Activated CD8-positive, alpha-beta memory T cell treated with anti-CD3 and anti-CD28 coated beads for 48 hours (primary cell): ENCODE measurements at regions not wholly inside any gene's neighbourhood (a gene's known extent, or its start where the extent isn't known, plus 50 kb on each side); places are given as distances from the start of the nearest gene placed in this dataset.
"Not testable (repeated sequence)": the region's sequence is repeated elsewhere in the genome, so short reads cannot be mapped to it uniquely, and the experiment has no call there.

Source experiments
- DNase-seq, 3 experiments: peaks; one replicate each; pipeline ENCODE4 v3.0.0-alpha.2; 2020; ENCODE audit warnings: low read depth in 2 of 3, low spot score in 2 of 3

DNA sequence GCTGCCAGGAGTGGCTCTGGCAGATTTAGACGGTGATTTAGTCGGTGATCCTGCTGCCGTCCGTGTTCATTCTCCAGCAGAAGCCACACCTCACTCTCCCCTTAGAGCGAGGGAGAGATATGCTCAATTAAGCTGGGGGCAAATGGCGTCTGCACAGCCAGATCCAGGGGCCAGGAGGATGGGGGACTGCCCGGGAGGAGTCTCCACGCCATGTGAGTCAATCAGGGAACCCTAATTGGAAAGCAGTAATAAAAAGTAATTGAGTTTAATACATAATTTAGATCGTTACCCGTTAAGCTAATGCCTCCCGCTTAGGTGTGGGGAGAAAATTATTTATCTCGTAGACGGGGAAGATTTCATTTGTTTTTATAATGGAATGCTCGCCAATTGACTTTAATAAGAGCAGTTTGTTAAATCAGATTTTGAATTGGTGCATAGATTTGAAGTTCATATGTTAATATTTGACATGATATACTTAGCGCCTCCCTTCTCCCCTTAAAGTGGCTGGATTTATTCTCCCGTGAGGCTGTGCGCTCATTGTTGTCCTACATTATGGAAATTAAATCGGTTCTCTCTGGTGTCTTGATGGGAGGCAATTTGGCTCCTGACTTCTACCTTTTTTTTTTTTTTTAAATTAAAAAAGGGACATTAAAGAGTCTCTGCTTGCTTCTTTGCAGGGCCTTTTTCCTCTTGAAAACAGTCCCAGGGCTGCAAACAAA, 104.9 kb upstream of the C14orf180 start:
- DNase-seq, result no peak

DNA sequence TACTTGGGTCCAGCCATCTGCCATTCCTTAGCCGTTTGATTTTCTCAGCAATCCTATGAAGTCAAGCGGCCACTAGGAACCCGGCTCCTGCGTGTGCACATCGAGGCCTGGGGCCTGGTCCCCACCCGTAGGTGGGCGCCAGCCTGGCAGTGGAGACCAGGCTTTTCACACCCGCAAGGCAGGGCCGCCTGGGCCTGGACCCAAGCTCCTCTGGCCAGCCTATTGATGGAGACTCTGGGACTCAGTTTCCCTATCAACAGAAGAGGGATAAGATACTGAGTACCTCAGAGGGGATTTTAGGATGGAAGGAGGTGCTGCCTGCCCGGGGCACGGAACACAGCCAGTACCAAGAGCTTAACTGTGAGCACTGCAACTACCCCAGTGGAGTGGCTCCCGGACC, 104.3 kb upstream of the C14orf180 start:
- no peak for DNase-seq

DNA sequence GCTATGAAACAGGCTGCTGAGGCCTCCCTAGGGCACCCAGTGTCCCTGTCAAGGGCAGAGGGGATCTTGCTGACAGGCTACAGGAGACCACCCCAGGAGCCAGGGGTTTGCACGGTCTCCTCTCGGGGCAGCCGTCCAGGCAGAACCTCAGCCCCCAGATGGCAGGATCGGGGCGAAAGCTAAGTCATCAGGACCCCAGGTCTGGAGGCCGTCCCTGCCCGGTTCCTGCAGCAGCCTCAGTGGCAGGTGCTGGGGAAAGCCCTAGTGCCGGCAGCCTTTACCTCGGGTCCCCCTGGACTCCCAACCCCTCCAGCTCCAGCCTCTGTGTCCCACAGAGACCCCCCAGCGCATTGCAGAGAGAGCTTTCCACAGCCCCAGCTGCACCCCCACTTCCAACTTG, 103.8 kb upstream of the C14orf180 start:
- no peak for DNase-seq

DNA sequence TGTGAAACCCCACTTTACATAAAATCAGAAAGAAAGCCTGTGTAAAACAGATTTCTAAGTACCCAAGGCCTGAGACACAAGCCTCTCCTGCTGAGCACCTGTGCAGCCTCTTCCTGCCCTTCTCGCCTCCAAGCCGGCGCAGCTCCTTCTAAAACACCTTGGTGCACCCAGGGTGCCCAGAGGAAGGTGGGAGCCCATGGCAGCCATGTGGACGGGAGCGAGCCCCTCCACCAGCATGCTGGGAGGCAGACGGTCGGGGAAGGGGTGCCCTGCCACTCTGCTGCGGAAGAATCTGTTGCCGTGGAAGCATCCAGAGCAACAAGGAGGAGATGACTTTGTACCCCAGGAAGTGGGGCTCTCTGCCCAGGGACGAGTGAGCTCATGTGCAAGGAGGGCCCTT, 103.1 kb upstream of the C14orf180 start:
- no peak for DNase-seq

DNA sequence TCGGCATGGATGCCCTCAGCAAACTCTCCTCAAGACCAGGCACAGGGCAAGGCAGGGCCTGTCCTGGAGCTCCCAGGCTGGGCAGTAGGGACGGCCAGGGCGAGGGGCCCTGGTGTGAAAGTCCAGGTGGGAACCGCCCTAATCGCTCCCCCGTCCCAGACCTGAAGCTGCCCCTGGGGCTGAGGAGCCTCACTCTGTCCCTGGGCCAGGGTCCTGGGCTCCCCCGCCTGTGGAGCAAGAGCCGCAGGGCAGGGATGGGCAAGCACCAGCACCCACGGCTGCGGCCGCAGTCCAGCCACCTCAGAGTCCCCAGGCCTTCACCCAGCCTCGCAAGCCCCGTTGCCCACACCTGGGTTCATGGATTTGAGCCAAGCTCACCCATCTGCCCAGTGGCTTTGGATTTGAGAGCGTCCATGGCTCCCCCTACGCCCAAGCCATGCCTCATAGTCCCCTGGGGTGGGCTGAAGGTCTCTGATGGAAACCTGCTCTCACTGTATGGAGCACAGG, 102.4 kb upstream of the C14orf180 start:
- DNase-seq, result no peak

DNA sequence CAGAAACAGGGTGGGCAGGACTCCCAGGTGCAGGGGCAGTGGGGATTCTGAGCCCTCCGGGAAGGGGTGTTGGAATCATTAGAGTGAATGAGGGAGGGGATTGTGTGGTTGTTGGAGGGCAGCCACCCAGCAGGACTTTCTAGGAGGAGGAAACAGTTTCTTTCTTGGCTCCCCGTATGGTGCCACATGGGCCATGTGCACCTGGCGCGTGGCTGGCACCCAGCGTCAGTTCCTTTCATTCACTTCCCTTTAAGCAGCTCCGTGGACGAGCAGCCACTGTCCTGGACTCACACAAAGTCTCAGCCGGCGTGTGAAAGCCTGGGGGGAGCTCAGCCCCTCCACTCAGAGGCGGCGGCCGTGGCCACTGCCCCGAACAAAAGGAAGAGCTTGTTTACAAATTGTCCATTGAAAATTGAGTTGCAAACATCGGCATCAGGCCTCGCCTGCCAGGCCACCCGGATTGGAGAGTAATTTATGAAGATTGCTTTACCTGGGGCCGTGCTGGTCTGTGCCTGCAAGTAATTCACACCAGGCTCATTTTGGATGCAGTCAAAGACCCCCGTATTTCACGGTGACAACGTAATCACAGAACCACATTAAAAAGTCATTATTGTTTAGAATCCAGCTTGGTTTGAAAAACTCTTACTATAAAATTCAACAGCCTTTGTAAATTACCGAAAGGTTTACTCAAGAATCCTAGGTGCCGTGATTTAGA, 101.7 kb upstream of the C14orf180 start:
- DNase-seq, result no peak

DNA sequence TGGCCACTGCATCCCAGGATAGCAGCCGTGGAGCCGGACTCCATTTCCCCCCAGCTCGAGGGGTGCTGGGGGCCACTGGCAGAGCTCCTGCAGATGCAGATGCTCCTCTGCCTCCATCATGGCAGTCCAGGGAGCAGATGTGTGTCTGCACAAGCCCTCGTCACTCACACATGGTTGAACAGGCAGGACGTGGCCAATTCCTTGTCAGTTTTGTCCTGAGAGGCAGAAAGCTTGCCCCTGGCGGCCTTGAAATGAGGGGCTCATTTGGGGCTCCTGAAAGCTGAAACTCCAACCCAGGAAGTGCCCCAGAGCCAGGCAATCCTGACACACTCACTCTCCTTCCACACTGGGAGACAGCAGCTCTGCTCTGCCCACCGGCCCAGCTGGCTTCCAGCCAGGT, 100.9 kb upstream of the C14orf180 start:
- DNase-seq, result no peak

DNA sequence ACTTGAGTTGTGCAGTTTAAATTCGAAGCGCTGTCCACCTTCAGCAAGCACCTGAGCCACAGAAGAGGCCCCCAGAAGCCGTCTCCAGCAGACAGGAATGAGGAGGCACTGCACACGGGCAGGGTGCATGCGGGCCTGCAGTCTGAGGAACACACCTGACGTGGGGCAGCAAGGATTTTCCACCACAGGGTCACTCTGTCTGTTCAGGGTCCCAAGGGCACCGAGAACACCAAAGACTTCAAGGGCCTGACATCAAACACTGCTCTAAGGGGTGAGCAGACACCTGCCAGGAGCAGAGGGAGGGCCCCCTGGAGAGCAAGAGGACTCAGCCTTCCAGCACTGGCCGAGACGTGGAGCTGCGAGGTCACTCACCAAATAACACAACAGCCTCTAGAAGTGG, 99.7 kb upstream of the C14orf180 start:
- no peak for DNase-seq

DNA sequence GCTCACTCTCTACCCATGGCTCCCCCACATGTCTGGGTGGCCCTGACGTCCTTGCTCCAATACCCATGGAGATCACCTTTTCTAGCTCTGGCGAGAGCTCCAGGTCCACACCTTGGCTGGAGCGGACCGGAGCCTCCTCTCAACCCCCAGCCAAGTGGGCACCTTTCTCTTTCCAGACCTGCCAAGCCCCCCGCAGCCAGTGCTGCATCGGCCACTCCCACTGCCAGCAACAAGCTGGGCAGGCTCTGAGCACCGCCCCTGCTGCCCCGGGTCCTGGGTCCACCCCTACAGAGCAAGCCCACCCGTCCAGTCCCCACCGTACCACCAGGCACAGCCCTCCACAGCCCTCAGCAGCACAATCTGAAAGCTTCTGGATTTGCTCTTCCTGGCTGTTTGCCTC, 98.2 kb upstream of the C14orf180 start:
- DNase-seq, result no peak

DNA sequence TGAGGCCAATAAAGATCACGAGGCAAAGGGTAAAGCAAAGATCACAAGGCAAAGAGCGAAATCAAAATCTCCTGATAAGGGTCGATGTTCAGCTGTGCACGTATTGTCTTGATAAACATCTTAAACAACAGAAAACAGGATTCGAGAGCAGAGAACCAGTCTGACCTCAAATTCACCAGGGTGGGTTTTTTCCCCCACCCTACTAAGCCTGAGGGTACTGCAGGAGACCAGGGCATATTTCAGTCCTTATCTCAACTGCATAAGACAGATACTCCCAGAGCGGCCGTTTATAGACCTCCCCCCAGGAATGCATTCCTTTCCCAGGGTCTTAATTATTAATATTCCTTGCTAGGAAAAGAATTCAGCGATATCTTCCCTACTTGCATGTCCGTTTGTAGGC, 97.5 kb upstream of the C14orf180 start:
- not testable (repeated sequence) for DNase-seq

DNA sequence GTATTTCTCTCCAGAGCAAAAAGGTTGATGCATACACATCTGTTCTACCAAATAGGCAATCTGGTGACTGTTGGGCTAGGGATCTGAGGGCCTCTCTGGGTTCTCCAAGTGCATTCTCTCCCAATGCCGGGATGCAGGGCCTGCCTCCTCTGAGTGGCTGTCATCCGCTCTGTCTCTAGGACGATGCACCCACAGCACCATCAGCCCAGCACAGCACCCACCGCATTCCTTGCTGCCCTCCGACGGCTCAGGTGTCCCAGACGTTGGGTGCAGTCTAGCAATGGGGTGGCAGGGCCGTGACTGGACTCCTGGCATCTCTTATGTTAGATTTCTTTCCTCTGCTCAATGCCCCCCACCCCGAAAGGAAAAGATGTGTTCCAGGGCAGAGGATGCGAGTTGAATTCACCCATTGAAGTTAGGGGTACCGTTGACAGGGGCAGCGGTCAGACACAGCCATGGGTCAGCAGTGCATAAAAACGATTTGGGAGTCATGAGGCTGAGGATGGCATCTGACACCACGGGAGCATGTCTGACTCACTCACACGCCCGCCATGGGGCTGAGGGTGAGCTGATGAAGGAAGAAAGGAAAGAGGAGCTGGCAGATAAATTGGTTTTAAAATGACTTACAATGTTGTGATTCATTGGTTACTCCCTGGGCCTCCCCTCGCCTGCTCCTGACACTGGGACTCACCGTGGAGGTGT, 93.2 kb upstream of the C14orf180 start:
- no peak for DNase-seq

DNA sequence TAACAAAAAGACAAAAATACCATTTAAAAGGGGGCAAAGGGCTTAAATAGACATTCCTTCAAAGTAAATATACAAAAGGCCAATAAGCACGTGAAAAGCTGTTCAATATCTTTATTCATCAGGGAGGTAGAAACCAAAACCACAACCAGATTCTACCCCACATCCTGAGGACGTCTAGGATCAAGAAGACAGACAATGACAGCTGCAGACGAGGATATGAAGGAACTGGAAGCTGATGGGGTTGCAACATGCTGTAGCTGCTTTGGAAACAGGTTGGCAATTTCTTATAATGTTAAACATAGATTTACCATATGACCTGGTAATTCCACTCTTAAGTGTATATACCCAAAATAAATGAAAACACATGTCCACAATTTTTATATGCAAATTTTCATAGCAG, 85.1 kb upstream of the C14orf180 start:
- DNase-seq, result no peak

DNA sequence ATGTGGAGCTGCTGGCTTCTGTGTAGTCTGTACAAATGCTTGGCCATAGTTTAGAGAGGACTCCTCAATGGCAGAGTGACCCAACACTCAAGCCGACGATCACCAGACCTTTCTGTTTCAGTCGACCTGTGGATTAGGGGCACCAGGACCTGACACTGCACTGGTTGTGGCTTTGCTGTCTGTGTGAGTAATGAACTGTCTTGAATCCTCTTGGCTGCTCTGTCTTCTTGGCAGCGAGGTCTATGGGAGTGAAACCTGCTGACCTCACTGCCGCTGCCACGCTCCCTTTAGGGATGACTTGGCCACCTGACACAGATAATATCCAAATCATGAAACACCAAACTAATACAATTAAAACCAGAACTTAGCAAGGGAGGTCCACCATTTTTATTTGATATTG, 83.5 kb upstream of the C14orf180 start:
- DNase-seq, result no peak

DNA sequence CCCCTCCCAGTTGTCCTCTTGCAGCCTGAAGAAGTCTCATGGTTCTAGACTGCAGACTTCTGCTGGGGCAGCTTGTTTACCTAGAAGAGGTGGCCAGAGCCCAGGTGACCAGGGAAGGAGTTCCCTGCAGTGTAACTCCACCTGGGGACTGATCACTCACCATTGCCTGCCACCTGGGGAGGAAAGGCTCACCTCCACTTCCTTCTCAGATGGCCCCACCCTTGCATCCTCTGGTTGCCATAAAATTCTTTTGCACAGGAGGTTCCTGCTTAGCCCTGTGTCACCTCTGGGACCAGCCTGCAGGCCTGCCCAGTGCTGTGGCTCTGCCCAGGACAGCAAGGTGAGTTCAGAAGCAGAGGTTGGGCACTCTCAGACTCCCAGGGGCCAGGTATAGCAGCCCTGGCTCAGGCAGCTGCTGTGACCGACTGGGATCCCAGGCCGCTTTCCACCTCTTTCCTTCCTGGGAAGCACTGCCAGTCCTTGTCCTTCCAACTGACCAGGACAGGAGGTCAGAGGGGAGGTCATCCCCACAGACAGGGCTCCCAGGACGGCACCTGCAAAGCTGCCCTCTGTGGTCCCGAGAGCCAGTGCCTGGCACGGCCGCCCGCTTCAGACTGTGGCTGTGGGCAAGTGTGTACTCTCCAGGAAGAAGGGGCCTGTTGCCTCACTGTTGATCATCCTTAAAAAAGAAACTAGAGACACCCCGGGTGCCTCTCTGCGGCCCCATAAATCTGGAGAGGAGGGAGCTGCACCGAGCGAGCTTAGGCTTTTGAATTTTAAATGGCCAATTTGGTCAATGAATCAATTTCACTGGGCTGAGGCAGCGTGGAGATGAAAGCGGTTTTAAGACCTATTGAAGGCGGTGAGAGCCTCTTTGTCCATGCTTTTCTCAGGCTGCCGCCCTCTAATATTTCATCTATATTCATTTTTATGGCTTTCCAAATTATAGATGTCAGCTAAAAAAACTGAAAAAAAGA, 79.5 kb upstream of the C14orf180 start:
- DNase-seq, result no peak

DNA sequence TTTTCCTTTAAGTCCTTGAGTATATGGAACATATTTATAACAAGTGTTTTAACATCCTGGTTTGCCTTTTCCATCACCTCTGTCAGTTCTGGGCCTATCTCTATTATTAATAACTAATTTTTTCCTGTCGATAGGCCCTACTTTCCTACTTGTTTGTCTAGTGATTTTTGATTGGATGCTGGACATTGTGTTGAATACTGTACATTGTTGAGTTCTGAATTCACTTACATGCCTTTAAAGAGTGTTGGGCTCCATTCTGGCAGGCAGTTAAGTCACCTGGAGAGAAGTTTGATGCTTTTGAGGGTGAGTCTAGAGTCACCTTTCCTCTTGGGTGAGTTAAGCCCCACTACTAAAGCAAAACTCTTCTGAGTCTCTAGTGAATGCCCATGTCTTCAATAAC, 77.5 kb upstream of the C14orf180 start:
- no peak for DNase-seq

DNA sequence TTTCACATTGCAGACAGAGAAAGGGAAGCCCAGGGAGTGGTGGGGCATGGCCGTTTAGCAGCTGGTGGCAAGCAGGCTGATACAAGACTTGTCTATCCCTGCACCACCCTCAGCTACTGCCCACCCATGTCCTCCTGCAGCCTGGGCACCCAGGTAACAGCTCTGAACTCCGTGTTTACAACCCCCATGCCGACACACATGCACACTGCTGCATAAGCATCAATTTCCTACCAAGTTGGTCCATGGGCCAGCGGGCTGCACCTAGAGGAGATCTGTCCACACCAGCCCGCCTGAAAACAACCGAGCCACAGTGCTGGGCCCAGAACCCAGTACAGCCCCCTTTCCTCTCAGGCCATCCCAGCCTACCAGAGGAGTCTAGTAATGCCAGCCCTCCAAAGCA, 75.9 kb upstream of the C14orf180 start:
- DNase-seq, result no peak

DNA sequence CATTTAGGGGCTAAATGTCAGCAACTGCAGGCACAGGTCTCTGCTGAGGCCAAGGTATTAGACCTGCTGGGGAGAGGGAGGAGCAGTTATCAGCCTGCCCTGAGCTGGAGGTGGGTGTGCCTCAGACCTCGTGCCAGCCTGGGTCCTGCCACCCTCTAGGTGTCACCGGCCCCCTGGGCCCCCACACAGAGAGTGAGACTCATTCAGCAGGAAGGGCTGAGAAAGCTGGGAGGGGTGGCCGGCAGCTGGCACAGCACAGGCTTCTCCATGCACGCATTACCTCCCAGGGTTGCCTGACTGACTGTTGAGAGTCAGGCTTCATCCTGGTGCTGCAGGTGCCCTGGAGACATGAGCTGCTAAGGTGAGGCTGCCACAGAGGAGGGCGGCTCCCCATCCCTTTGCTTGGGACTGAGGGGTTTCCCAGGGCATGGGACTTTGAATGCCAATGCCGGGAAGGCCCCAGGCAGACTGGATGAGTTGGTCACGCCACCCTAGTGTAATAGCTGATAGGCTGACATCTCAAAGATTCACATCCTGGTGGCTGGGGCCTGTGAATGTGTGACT, 75.3 kb upstream of the C14orf180 start:
- no peak for DNase-seq

DNA sequence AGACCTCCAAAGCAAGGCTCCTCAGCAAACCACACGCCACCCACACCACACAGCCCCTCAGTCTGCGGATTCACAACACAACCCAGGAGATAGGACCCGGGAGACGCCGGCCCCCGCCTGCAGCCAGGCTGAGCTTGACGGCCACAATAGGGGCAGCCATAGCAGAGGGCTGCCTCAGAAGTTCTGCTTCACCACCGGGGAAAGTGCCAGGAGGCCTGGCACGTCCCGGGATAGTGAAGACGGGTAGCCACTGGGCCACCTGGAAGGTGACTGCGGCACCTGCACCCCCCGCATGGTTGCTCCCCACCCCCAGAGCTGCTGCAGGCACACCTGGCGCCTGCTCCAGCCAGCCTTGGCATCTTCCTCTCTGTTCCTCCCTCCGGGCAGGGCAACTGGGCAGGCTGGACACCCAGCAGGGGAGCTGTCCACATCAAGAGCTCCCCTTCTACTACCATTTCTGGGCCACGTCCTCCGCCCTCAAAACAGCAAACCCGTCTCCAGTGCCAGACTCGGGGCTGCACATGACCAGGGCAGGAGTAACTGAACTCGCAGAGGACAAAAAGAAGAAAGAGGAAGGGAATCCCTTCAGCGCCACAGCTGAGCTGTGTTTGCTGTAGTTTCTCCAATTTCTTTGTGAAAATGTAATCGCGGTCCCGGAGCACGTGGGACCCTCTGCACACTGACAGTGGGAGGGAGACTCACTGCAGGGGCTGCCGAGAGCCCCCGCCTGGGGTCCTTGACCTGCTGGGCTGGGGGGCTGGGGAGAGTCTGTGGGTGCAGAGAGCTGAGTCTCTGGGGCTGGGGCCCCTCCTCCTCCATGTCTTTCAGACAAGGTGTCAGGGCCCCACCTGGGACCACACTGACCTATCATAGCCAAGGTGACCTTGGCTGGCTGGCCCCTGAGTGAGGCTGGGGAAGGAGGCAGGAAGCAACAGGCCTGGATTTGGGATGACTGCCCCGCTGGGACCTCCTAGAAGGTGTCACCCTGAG, 74.2 kb upstream of the C14orf180 start:
- no peak for DNase-seq

DNA sequence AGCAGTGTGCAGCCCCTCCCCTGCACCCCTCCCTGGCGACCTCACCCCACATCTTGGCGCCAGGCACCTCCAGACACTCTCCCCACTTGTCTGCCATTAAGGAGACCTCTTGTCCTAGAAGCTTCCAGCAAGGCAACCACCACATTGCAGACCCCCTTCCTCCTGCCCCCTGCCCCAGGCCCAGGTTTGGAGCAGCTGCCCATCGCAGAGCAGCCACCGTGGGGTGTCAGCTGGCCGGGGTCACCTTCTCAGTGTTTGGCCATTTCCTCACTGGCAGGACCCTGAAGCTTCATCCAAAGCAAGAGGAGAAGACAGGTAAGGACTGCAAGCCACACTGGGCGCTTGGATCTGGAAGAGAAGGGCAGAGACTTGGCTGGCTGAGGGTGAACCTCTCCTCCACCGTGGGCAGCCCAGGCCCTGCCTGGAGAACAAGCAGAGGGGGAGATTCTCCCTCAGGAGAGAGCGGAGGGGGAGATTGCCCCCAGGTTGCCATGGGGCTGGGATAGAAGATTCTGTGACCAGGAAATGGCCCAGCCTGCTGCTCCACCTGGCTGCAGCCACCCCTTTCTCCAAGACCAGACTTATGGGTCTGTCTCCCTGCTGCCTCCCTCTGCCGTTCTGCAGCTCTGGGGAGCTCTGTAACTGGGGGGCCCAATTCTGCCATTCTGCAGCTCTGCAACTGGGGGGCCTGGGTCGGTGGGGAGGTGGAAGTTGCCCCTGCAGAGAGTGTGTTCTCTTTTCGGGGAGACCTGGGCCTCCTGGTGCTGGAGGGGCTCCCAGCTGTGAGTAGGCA, 72.9 kb upstream of the C14orf180 start:
- DNase-seq, result no peak
